GM23338 (cell line): ENCODE measurements at regions not wholly inside any gene's neighbourhood (a gene's known extent, or its start where the extent isn't known, plus 50 kb on each side); places are given as distances from the start of the nearest gene placed in this dataset.

Experiments
- CREB1 ChIP-seq: fragments of 250-450 bp; sonication (Bioruptor Pico); IDR thresholded peaks from 2 replicates; pipeline ENCODE4 v1.5.0; 2020; ENCODE audit warnings: low read depth, mild to moderate bottlenecking, moderate library complexity
- CTCF ChIP-seq, 2 experiments: fragments of 200-600 bp in 1 of 2; sonication (generic) in 1 of 2; conservative IDR thresholded peaks; 2 replicates each; pipeline versions ENCODE4 v1.5.1 to v1.6.1; 2016 to 2017; ENCODE audit warnings: antibody characterized with exemption in 2 of 2, low read depth in 2 of 2, mild to moderate bottlenecking in 2 of 2, moderate library complexity in 1 of 2
- ETS1 ChIP-seq: IDR thresholded peaks from 2 replicates; pipeline ENCODE4 v1.6.1; 2016; ENCODE audit warnings: antibody characterized with exemption
- EZH2 ChIP-seq: fragments of 200-600 bp; sonication (generic); IDR thresholded peaks from one replicate; pipeline ENCODE4 v1.8.0; 2017; ENCODE audit warnings: antibody characterized with exemption, mild to moderate bottlenecking, low read depth; ENCODE audit not compliant: unreplicated experiment
- EZH2phosphoT487 ChIP-seq: fragments of 200-600 bp; sonication (generic); IDR thresholded peaks from one replicate; pipeline ENCODE4 v1.8.1; 2018; ENCODE audit warnings: antibody characterized with exemption; ENCODE audit not compliant: unreplicated experiment
- JUNB ChIP-seq: IDR thresholded peaks from one replicate; pipeline ENCODE4 v1.6.1; 2016; ENCODE audit warnings: antibody characterized with exemption; ENCODE audit not compliant: unreplicated experiment
- NANOG ChIP-seq: IDR thresholded peaks from 2 replicates; pipeline ENCODE4 v1.6.1; 2016; ENCODE audit warnings: antibody characterized with exemption, borderline replicate concordance
- POLR2AphosphoS5 ChIP-seq: IDR thresholded peaks from 2 replicates; pipeline ENCODE4 v1.6.1; 2016; ENCODE audit warnings: antibody characterized with exemption, low read depth
- REST ChIP-seq: IDR thresholded peaks from one replicate; pipeline ENCODE4 v1.6.1; 2018; ENCODE audit warnings: antibody characterized with exemption; ENCODE audit not compliant: unreplicated experiment
- ZNF114 ChIP-seq: fragments of 250-450 bp; sonication (Bioruptor Pico); IDR thresholded peaks from 2 replicates; pipeline ENCODE4 v1.5.0; 2020; ENCODE audit warnings: mild to moderate bottlenecking, moderate library complexity
- ZNF331 ChIP-seq: fragments of 250-450 bp; sonication (Bioruptor Pico); IDR thresholded peaks from 2 replicates; pipeline ENCODE4 v1.5.0; 2020; ENCODE audit warnings: low read depth, mild to moderate bottlenecking, moderate library complexity
- ZNF462 ChIP-seq: fragments of 250-450 bp; sonication (Bioruptor Pico); IDR thresholded peaks from 2 replicates; pipeline ENCODE4 v1.5.0; 2020; ENCODE audit warnings: mild to moderate bottlenecking, moderate library complexity

GRCh38 chrX:8067754-8068462 is 103.2 kb downstream of the VCX2 start:
- no peak for TF ChIP-seq EZH2phosphoT487
- no peak for TF ChIP-seq CTCF (conservative IDR thresholded peaks at IDR 0.05; ENCODE audit: low read depth in 2 of 2)
- TF ChIP-seq EZH2 = no peak
- no peak for TF ChIP-seq REST
- TF ChIP-seq ZNF331 (CRISPR knock-in tag) = no peak
- TF ChIP-seq ZNF114 (CRISPR knock-in tag) = no peak
- no peak for TF ChIP-seq POLR2AphosphoS5
- TF ChIP-seq JUNB = no peak
- TF ChIP-seq NANOG = no peak
- no peak for TF ChIP-seq CREB1 (CRISPR knock-in tag)
- TF ChIP-seq ZNF462 (CRISPR knock-in tag) = no peak
- no peak for TF ChIP-seq ETS1
